SK-N-SH (cell line): ENCODE measurements at regions not wholly inside any gene's neighbourhood (a gene's known extent, or its start where the extent isn't known, plus 50 kb on each side); places are given as distances from the start of the nearest gene placed in this dataset.

ENCODE experiments used
- CTCF ChIA-PET: fragments of 300-600, 350-600 bp; formaldehyde crosslinking; extraction: SDS; loops from one replicate; lab custom pipeline; 2021; lab: Yijun Ruan, JAX
- POLR2A ChIA-PET: fragments of 350-600 bp; sonication (Branson Sonifier 250); formaldehyde crosslinking; extraction: SDS; loops from one replicate; lab custom pipeline; 2020; ENCODE audit warnings: antibody characterized with exemption, inconsistent platforms; lab: Yijun Ruan, JAX
- DNase-seq: peaks from one replicate; pipeline ENCODE4 v3.0.0; 2012
- H2AFZ ChIP-seq: fragments of 200-600 bp; sonication (generic); 2 replicates; pipeline ENCODE4 v1.8.1; 2016; ENCODE audit warnings: antibody characterized with exemption, mild to moderate bottlenecking, low read depth
- H3F3A ChIP-seq: fragments of 200-600 bp; sonication (generic); replicated peaks from 2 replicates; pipeline ENCODE3; 2016; ENCODE audit warnings: antibody characterized with exemption, mild to moderate bottlenecking; ENCODE audit not compliant: insufficient read depth
- H3K27ac ChIP-seq, 2 experiments: fragments of 200-500 bp in 1 of 2; fragments of 200-600 bp in 1 of 2; sonication (Bioruptor generic) in 1 of 2; sonication (generic), shearing (Covaris generic) in 1 of 2; 2 replicates each; pipeline versions ENCODE4 v1.5.1 to v1.6.1; 2014 to 2016; ENCODE audit warnings: low read depth in 2 of 2, inconsistent platforms in 1 of 2, low read length in 1 of 2, mild to moderate bottlenecking in 1 of 2, mixed read lengths in 1 of 2
- H3K27me3 ChIP-seq: fragments of 200-600 bp; sonication (generic), shearing (Covaris generic); 2 replicates; pipeline ENCODE4 v1.6.1; 2016; ENCODE audit warnings: mixed run types; ENCODE audit not compliant: insufficient read depth
- H3K36me3 ChIP-seq, 2 experiments: fragments of 200-500 bp in 1 of 2; fragments of 200-600 bp in 1 of 2; sonication (Bioruptor generic) in 1 of 2; sonication (generic) in 1 of 2; replicated peaks in 1 of 2; 2 replicates each; pipeline versions ENCODE3 to v1.5.1; 2014 to 2016; ENCODE audit warnings: low read length in 1 of 2, mild to moderate bottlenecking in 1 of 2; ENCODE audit not compliant: insufficient read depth in 2 of 2, control insufficient read depth in 1 of 2
- H3K4me1 ChIP-seq, 2 experiments: fragments of 200-500 bp in 1 of 2; fragments of 200-600 bp in 1 of 2; sonication (Bioruptor generic) in 1 of 2; sonication (generic), shearing (Covaris generic) in 1 of 2; 2 replicates each; pipeline versions ENCODE4 v1.5.1 to v1.6.1; 2014 to 2016; ENCODE audit warnings: low read depth in 1 of 2, low read length in 1 of 2, mixed run types in 1 of 2; ENCODE audit not compliant: insufficient read depth in 2 of 2, control insufficient read depth in 1 of 2
- H3K4me2 ChIP-seq: fragments of 200-600 bp; sonication (generic), shearing (Covaris generic); 2 replicates; pipeline ENCODE4 v1.6.1; 2017; ENCODE audit warnings: mixed run types
- H3K4me3 ChIP-seq, 2 experiments: fragments of 200-500 bp in 1 of 2; fragments of 200-600 bp in 1 of 2; sonication (Bioruptor generic) in 1 of 2; sonication (generic), shearing (Covaris generic) in 1 of 2; 2 replicates each; pipeline versions ENCODE4 v1.5.1 to v1.8.1; 2014 to 2016; ENCODE audit warnings: low read depth in 2 of 2, inconsistent platforms in 1 of 2, low read length in 1 of 2, mild to moderate bottlenecking in 1 of 2, mixed read lengths in 1 of 2, moderate library complexity in 1 of 2
- H3K79me2 ChIP-seq: fragments of 200-600 bp; sonication (generic); 2 replicates; pipeline ENCODE4 v1.8.1; 2017; ENCODE audit warnings: mild to moderate bottlenecking; ENCODE audit not compliant: insufficient read depth
- H3K9ac ChIP-seq: fragments of 200-600 bp; sonication (generic); 2 replicates; pipeline ENCODE4 v1.6.1; 2017; ENCODE audit warnings: mixed run types
- H3K9me2 ChIP-seq: fragments of 200-600 bp; sonication (generic); 2 replicates; pipeline ENCODE4 v1.6.1; 2017; ENCODE audit warnings: mixed run types
- H3K9me3 ChIP-seq: fragments of 200-600 bp; sonication (generic); 2 replicates; pipeline ENCODE4 v1.6.1; 2017; ENCODE audit warnings: mixed run types, mild to moderate bottlenecking, moderate library complexity
- H4K20me1 ChIP-seq: fragments of 200-600 bp; sonication (generic); 2 replicates; pipeline ENCODE4 v1.6.1; 2017; ENCODE audit warnings: mild to moderate bottlenecking, mixed run types; ENCODE audit not compliant: insufficient read depth
- CHD2 ChIP-seq: fragments of 150-350 bp; IDR thresholded peaks from 2 replicates; pipeline ENCODE4 v1.6.1; 2018; ENCODE audit warnings: low read length; ENCODE audit not compliant: partially characterized antibody
- ELF1 ChIP-seq: IDR thresholded peaks from 2 replicates; pipeline ENCODE4 v1.4.0; 2012
- EZH2phosphoT487 ChIP-seq: fragments of 200-600 bp; sonication (generic); IDR thresholded peaks from 2 replicates; pipeline ENCODE4 v1.6.1; 2017; ENCODE audit warnings: low read depth, mixed run types, mild to moderate bottlenecking, antibody characterized with exemption, moderate library complexity, borderline replicate concordance
- FOXM1 ChIP-seq: IDR thresholded peaks from 2 replicates; pipeline ENCODE4 v1.4.0; 2012; ENCODE audit warnings: low read depth, mild to moderate bottlenecking
- GABPA ChIP-seq: IDR thresholded peaks from 2 replicates; pipeline ENCODE4 v1.4.0; 2012; ENCODE audit warnings: low read depth, mild to moderate bottlenecking
- JUND ChIP-seq: IDR thresholded peaks from 2 replicates; pipeline ENCODE4 v1.4.0; 2012
- MXI1 ChIP-seq: IDR thresholded peaks from 2 replicates; pipeline ENCODE4 v1.6.1; 2012; ENCODE audit warnings: mild to moderate bottlenecking, low read depth, low read length, improper control_type of control experiment
- NFIC ChIP-seq: IDR thresholded peaks from 2 replicates; pipeline ENCODE4 v1.4.0; 2012; ENCODE audit warnings: borderline replicate concordance
- RAD21 ChIP-seq: IDR thresholded peaks from 2 replicates; pipeline ENCODE4 v1.6.1; 2012; ENCODE audit warnings: mild to moderate bottlenecking, low read length
- RXRA ChIP-seq: IDR thresholded peaks from 2 replicates; pipeline ENCODE4 v1.4.0; 2012; ENCODE audit warnings: low read depth, mild to moderate bottlenecking, borderline replicate concordance
- SMC3 ChIP-seq: IDR thresholded peaks from 2 replicates; pipeline ENCODE4 v1.6.1; 2012; ENCODE audit warnings: low read depth, low read length, improper control_type of control experiment
- TAF1 ChIP-seq: IDR thresholded peaks from 2 replicates; pipeline ENCODE4 v1.6.1; 2012; ENCODE audit warnings: low read depth, mild to moderate bottlenecking, low read length, moderate library complexity, borderline replicate concordance
- YY1 ChIP-seq: IDR thresholded peaks from 2 replicates; pipeline ENCODE4 v1.4.0; 2012; ENCODE audit warnings: low read depth, mild to moderate bottlenecking
- WGBS: methylation state at CpG from one replicate; pipeline ENCODE4 v1.1.6; 2017; ENCODE audit warnings: low lambda C conversion rate; 5-methylcytosine and 5-hydroxymethylcytosine counted together
- TF ChIP-seq, protein P1 (sequence below): IDR thresholded peaks from 2 replicates; pipeline ENCODE4 v1.6.1; 2012; ENCODE audit warnings: mild to moderate bottlenecking, low read depth, low read length, moderate library complexity
- TF ChIP-seq, protein P2 (sequence below): IDR thresholded peaks from 2 replicates; pipeline ENCODE4 v1.4.0; 2012; ENCODE audit warnings: low read depth, borderline replicate concordance
- TF ChIP-seq, protein P3 (sequence below): fragments of 150-350 bp; IDR thresholded peaks from 2 replicates; pipeline ENCODE4 v1.6.1; 2017; ENCODE audit warnings: antibody characterized with exemption, low read length, low read depth, borderline replicate concordance
- TF ChIP-seq, protein P4 (sequence below): IDR thresholded peaks from 2 replicates; pipeline ENCODE4 v1.4.0; 2012; ENCODE audit warnings: low read depth
- TF ChIP-seq, protein P5 (sequence below): IDR thresholded peaks from 2 replicates; pipeline ENCODE4; 2012

DNA sequence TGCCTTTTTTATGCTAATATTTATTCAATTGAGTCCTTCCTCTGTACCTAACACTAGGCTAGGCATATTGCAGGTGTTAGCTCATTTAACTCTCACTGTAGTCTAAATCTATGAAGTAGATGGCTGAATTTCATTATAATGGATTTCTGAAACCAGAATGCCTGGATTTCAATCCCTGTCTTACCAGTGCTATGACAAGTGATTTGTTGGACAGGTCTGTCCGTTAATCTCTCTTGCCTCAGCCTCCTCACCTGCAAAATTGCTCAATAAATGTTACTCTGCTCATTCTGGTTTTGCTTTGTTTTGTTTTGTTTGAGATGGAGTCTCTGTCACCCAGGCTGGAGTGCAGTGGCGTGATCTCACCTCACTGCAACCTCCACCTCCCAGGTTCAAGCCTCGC is 146.1 kb upstream of the ADGRL2 start (continued):
- TF ChIP-seq, protein P1, sequence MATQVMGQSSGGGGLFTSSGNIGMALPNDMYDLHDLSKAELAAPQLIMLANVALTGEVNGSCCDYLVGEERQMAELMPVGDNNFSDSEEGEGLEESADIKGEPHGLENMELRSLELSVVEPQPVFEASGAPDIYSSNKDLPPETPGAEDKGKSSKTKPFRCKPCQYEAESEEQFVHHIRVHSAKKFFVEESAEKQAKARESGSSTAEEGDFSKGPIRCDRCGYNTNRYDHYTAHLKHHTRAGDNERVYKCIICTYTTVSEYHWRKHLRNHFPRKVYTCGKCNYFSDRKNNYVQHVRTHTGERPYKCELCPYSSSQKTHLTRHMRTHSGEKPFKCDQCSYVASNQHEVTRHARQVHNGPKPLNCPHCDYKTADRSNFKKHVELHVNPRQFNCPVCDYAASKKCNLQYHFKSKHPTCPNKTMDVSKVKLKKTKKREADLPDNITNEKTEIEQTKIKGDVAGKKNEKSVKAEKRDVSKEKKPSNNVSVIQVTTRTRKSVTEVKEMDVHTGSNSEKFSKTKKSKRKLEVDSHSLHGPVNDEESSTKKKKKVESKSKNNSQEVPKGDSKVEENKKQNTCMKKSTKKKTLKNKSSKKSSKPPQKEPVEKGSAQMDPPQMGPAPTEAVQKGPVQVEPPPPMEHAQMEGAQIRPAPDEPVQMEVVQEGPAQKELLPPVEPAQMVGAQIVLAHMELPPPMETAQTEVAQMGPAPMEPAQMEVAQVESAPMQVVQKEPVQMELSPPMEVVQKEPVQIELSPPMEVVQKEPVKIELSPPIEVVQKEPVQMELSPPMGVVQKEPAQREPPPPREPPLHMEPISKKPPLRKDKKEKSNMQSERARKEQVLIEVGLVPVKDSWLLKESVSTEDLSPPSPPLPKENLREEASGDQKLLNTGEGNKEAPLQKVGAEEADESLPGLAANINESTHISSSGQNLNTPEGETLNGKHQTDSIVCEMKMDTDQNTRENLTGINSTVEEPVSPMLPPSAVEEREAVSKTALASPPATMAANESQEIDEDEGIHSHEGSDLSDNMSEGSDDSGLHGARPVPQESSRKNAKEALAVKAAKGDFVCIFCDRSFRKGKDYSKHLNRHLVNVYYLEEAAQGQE = no peak

DNA sequence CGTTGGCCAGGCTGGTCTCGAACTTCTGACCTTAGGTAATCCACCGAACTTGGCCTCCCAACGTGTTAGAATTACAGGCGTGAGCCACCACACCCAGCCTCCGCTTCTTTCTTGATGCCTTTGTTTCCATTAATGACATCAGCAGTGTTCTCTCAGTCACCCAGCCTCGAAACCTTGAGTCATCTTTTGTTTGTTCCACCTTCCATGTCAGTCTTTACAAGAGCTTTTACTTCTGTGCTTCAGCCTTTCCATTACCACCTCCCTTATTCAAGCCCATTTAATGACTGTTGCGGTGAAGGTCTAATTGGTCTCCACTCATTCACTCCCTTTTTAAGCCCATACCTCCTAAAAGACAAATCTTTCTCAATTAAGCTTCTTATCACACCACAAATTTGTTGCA is 146.6 kb upstream of the ADGRL2 start:
- no peak for DNase-seq
- no peaks in the 10 kb centered on the region for H3K36me3 ChIP-seq

DNA sequence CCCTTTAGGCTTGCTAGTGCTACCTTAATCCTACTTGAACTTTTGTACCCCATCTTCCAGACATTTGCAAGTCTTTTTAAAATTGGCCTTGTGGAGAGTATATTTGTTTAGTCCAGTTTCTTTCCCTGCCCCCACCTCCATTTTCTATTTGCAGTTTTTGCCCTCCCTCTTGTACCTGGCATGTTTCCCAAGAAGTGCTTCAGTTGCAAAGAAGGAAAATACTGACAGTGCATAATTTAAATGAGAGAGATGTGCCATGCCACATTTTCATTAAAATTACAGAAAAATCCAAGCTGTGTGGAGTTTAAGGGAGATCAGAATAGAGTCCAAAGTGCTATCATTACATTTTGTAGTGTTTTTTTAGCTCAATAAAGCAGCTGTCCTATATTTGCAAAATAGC is 150.0 kb upstream of the ADGRL2 start:
- Histone ChIP-seq H3K27me3 (no peaks in the 10 kb centered on the region), H3K9me2 (no peaks in the 10 kb centered on the region), H3K9me3 (no peaks in the 10 kb centered on the region), H3K36me3 (no peaks in the 10 kb centered on the region), H3K4me3 (no peak overlapping the region), H4K20me1 (no peaks in the 10 kb centered on the region), H3K4me1 (no peaks in the 10 kb centered on the region), H2AFZ (no peak overlapping the region), H3F3A (no peaks in the 10 kb centered on the region), H3K4me2 (no peak overlapping the region), H3K79me2 (no peaks in the 10 kb centered on the region), H3K27ac (no peak overlapping the region), H3K9ac (no peak overlapping the region)
- CTCF ChIA-PET = no interaction called here
- DNase-seq = no peak
- TF ChIP-seq, protein P2, sequence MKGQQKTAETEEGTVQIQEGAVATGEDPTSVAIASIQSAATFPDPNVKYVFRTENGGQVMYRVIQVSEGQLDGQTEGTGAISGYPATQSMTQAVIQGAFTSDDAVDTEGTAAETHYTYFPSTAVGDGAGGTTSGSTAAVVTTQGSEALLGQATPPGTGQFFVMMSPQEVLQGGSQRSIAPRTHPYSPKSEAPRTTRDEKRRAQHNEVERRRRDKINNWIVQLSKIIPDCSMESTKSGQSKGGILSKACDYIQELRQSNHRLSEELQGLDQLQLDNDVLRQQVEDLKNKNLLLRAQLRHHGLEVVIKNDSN = no peak
- no peak for TF ChIP-seq EZH2phosphoT487
- no peak for TF ChIP-seq NFIC
- TF ChIP-seq ELF1 = no peak
- TF ChIP-seq, protein P3, sequence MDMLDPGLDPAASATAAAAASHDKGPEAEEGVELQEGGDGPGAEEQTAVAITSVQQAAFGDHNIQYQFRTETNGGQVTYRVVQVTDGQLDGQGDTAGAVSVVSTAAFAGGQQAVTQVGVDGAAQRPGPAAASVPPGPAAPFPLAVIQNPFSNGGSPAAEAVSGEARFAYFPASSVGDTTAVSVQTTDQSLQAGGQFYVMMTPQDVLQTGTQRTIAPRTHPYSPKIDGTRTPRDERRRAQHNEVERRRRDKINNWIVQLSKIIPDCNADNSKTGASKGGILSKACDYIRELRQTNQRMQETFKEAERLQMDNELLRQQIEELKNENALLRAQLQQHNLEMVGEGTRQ = no peak
- no peak for TF ChIP-seq YY1
- no peak for TF ChIP-seq MXI1
- TF ChIP-seq FOXM1 = no peak
- no peak for TF ChIP-seq GABPA
- no peak for TF ChIP-seq JUND
- TF ChIP-seq, protein P4, sequence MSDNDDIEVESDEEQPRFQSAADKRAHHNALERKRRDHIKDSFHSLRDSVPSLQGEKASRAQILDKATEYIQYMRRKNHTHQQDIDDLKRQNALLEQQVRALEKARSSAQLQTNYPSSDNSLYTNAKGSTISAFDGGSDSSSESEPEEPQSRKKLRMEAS = no peak
- TF ChIP-seq CHD2 = no peak
- POLR2A ChIA-PET = no interaction called here

More for the DNA sequence above, 146.6 kb upstream of the ADGRL2 start:
- Histone ChIP-seq H3K4me1 (no peaks in the 10 kb centered on the region), H3K9me2 (no peaks in the 10 kb centered on the region), H3K27me3 (no peaks in the 10 kb centered on the region), H3K4me2 (no peak overlapping the region), H3K27ac (no peak overlapping the region), H3K9ac (no peak overlapping the region), H3K79me2 (no peaks in the 10 kb centered on the region), H3F3A (no peaks in the 10 kb centered on the region), H3K9me3 (no peaks in the 10 kb centered on the region), H4K20me1 (no peaks in the 10 kb centered on the region), H3K4me3 (no peak overlapping the region), H2AFZ (no peak overlapping the region)
- WGBS = 86% methylated on average over 7 of the region's 8 CpGs
- TF ChIP-seq YY1 (no peak), RAD21 (no peak), ELF1 (no peak), JUND (no peak), SMC3 (no peak), TAF1 (no peak), RXRA (no peak)
- TF ChIP-seq, protein P2 = no peak
- TF ChIP-seq, protein P5, sequence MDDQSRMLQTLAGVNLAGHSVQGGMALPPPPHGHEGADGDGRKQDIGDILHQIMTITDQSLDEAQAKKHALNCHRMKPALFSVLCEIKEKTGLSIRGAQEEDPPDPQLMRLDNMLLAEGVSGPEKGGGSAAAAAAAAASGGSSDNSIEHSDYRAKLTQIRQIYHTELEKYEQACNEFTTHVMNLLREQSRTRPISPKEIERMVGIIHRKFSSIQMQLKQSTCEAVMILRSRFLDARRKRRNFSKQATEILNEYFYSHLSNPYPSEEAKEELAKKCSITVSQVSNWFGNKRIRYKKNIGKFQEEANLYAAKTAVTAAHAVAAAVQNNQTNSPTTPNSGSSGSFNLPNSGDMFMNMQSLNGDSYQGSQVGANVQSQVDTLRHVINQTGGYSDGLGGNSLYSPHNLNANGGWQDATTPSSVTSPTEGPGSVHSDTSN = no peak
- TF ChIP-seq, protein P4 = no peak
- CTCF ChIA-PET = no interaction called here
- POLR2A ChIA-PET = no interaction called here
